SKM-1 treated with dmso at 0.1 percent for 144 hours (cell line): ENCODE measurements at regions not wholly inside any gene's neighbourhood (a gene's known extent, or its start where the extent isn't known, plus 50 kb on each side); places are given as distances from the start of the nearest gene placed in this dataset.
"Not testable (repeated sequence)": the region's sequence is repeated elsewhere in the genome, so short reads cannot be mapped to it uniquely, and the experiment has no call there.

ENCODE experiments used
- DNase-seq: peaks from one replicate; lab custom pipeline; 2025; ENCODE audit not compliant: unreplicated experiment; lab: John Stamatoyannopoulos, UW

GRCh38 chrX:122625239-122625638 lies 558.8 kb upstream of the GRIA3 start:
- no peak for DNase-seq

GRCh38 chrX:122625821-122626220 lies 558.3 kb upstream of the GRIA3 start:
- DNase-seq: no peak

DNA sequence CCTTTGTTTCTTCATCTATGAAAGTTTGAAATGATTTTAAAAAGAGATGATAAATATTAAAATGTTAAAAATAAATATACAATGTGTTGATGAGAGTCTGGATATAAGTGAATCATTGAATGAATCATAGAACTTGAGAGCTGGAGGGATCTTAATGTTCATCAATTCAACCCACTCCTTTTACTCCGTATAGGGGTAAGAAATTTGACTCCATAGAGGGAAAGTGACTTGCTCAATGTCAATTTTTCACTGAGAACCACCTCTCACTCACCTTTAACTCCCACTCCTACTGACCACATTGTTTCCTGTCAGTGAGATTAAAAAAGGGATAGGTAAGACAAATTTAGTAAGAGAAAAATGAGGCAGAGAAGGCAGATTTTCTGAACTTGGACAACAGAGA lies 557.2 kb upstream of the GRIA3 start:
- DNase-seq: no peak

DNA sequence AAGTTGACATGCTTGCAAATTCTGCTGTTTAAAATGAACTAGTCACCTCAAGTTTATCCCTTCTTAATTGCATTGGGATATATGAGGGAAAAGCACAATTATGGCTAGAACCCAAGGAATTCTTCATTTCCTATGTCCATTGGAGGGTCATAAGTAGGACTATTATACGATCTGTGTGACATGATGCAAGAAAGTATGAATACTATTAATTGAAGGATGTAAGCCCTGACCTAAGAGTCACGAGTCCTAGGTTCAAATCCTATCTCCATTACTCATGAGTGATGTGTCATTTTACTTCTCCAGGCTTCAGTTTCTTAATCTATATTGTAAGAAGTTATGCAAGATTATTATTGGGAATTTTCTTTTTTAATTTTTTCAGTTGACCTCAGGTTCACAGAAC lies 542.9 kb upstream of the GRIA3 start:
- no peak for DNase-seq

- DNase-seq: no peak
These were observed 542.3 kb upstream of the GRIA3 start for GRCh38 chrX:122641826-122642225.

DNA sequence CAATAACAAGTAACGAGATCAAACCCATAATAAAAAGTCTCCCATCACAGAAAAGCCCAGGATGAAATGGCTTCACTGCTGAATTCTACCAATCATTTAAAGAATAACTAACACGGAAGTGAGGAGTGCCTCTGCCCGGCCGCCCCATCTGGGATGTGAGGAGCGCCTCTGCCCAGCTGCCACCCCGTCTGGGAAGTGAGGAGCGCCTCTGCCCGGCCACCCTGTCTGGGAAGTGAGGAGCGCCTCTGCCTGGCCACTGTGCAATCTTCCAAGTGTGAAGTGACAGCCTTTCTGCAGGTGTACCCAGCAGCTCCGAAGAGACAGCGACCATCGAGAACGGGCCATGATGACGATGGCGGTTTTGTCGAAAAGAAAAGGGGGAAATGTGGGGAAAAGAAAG lies 528.8 kb upstream of the GRIA3 start:
- DNase-seq: not testable (repeated sequence)

DNA sequence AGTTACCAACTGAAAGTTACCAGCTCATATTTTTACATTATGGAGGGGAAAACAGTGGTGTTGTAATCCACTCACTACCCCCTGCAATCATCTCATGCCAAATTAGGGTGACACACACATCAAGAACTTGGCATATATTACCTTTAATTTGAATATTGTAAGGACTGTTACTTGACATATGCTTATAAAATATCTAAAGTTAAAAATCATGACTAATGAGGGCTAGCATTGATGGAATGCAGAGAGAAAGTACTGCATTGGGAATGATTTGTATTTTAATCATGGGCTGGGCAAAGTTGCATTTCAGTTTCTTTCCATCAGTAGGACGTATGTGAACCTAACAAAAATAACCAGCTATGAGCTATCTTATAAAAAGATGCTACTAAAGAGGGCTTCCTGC lies 517.5 kb upstream of the GRIA3 start:
- no peak for DNase-seq

GRCh38 chrX:122667667-122668066 lies 516.4 kb upstream of the GRIA3 start:
- no peak for DNase-seq

DNA sequence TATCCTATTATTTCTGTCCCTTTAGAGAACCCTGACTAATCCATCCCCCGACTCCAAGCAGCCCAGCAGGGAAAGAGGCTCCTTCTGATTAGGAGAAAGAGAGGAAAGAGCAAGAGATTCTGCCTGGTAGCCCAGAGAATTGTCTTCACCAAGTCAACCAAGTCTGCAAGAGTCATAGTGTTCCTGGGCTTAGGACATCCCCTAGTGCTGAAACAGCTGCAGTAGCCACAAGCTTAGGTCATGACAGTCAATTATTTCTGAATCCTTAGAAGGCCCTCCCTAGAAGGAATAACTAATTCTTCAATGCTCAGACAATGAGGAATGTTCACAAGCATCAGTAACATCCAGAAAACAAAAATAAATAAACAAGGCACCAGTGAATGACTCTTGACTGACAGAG lies 480.3 kb upstream of the GRIA3 start:
- no peak for DNase-seq

DNA sequence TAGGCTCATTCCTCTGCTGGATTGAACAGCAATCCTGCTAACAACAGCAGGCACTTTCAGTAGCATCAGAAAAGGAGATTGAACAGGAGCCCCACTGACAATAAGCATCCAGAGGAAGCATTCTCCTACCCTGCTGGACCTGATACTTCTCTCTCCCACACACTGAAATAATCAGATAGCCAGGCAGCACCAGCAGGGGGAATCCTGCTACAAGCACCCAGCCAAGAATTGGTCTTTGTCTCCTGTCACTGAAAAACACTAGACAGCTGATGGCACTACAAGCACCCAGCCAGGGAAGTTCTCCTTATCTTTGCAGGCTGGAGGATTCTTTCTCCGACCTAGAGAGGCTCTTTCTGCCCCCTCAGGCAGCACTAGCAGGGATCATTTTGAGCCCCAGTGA lies 444.3 kb upstream of the GRIA3 start:
- DNase-seq: no peak

GRCh38 chrX:122770581-122770980 lies 413.5 kb upstream of the GRIA3 start:
- no peak for DNase-seq

- DNase-seq: no peak
These were observed 412.1 kb upstream of the GRIA3 start for GRCh38 chrX:122771933-122772332.

- DNase-seq: no peak
These were observed 406.3 kb upstream of the GRIA3 start for GRCh38 chrX:122777766-122778165.

DNA sequence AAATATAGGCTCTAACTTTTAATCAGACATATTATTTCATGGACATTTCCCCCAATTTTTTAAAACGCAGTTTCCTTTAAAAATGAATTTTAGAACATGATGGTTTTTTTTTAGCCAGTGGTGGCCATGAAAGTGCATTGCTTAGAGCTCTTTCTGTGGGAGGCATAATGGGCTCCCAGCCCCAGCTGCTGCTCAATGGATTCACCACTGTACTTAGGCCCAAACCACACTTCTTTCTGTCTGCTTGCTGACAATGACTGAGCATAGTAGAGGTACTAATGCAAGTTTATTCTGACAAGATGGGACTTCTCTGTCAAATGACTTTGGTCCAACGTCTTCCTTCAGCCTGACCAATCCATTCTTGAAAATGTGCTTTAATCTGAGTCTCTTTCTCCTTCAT lies 400.2 kb upstream of the GRIA3 start:
- DNase-seq: no peak

- no peak for DNase-seq
These were observed 396.8 kb upstream of the GRIA3 start for GRCh38 chrX:122787231-122787630.

DNA sequence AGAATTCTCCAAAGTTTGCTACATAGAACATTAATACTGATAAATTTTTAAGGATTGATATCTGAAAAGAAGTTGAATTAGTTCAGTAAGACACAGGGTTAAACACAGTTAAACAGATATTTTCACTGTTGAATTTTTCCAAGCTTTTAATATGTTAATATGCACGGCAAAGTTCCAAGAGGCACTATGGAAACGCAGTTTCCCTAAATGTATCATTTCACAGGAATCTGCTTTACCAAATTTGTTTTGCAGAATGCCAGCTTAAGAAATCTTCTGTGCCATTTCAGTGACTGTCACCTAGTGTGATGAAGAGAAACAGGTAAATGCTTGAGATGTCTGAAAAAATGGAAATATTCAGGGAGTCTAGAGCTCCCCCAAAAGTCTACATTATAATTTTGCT lies 395.9 kb upstream of the GRIA3 start:
- no peak for DNase-seq

GRCh38 chrX:122790376-122791095 lies 393.5 kb upstream of the GRIA3 start:
- DNase-seq: no peak

DNA sequence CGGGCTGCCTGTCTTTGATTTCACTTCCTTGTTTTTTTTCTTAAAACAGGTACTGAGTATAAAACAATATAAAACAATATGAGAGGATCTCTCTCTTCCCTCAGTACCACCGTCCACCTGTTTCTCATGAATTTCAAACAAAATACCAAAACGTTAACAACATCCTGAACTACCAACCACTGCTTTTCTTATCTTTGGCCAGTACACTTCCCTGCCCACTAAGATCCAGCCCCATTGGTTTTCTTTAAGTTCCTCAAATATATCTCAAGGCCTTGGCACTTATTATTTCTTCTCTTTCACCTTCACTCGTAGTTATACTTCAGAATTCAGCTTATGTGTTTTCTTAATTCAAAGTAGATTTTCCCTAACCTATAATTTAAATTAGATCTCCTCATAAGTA lies 370.2 kb upstream of the GRIA3 start:
- no peak for DNase-seq

DNA sequence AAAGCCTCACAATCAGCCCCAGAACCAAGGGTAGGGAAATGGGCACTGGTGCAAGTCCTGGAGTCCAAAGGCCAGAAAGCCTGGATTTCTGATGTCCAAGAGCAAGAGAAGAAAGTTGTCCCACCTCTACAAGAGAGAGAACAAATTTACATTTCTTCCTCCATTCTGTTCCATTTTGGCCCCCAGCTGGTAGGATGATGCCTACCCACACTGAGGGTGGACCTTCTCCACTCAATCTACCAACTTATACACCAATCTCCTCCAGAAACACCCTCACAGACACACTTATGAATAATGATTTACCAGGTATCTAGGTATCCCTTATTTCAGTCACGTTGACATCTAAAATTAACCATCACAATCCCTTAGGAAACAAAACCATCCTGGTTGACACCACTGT lies 367.8 kb upstream of the GRIA3 start:
- no peak for DNase-seq

GRCh38 chrX:122817321-122817955 lies 366.6 kb upstream of the GRIA3 start:
- no peak for DNase-seq

DNA sequence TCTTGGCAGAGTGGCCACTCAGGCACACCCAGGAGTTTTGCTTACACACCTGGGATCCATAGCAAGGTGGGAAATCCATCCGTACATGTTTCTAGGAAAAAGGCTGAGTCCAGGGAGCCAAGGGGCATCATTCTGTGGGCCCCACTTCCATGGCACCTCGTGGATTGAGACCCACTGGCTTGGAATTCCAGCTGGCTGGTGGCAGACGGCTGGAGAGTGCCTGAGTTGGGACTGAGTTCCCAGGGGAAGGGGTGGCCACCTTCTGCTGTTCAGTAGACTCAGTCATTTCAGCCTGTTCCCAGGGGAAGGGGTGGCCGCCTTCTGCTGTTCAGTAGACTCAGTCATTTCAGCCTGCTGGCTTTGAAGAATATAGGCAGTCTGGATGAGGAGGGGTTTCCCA lies 366.0 kb upstream of the GRIA3 start:
- DNase-seq: no peak

- DNase-seq: no peak
These were observed 350.8 kb upstream of the GRIA3 start for GRCh38 chrX:122833230-122833629.

DNA sequence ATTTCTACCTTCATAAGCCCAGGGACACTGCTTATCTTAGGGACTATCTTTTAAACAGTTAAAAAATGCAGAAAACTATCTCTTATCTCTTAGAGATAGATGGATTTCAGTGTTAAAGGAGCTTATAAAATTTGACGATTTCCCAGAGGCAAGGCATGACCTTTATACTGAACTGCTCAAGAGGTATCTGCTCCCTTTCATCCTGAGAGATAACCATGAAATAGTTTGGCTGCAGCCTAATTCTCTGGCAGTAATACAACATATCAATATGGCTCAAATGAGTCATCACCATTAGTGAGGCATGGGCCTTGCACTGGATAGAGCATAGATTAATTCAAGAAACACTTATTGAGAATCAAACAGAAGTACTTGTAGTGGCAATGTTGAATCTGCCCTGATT lies 348.2 kb upstream of the GRIA3 start:
- no peak for DNase-seq
